ENCODE measurements at regions not wholly inside any gene's neighbourhood (a gene's known extent, or its start where the extent isn't known, plus 50 kb on each side); places are given as distances from the start of the nearest gene placed in this dataset.

- H3K4me3 ChIP-seq (ENCODE audit: low read length), result no peak overlapping the region
- no peak overlapping the region for H3K4me2 ChIP-seq (ENCODE audit: low read length)
- no peak overlapping the region for H3K9ac ChIP-seq (ENCODE audit: low read depth, low read length)
- no peaks in the 10 kb centered on the region for H3K27me3 ChIP-seq (ENCODE audit: control insufficient read depth, insufficient read depth, low read length)
- H3K4me1 ChIP-seq (ENCODE audit: control insufficient read depth, insufficient read depth, low read length), result no peaks in the 10 kb centered on the region
- H3K9me3 ChIP-seq (replicated peaks; ENCODE audit: low read length), result no peaks in the 10 kb centered on the region
- no peaks in the 10 kb centered on the region for H3K36me3 ChIP-seq (ENCODE audit: insufficient read depth, low read length)
Measured at GRCh38 chr11:23749762-23750430, 747.0 kb upstream of the LUZP2 start.

- no peak overlapping the region for H3K4me3 ChIP-seq (ENCODE audit: low read length)
- no peak overlapping the region for H3K4me2 ChIP-seq (ENCODE audit: low read length)
- H3K27me3 ChIP-seq (ENCODE audit: control insufficient read depth, insufficient read depth, low read length), result no peaks in the 10 kb centered on the region
- H3K36me3 ChIP-seq (ENCODE audit: insufficient read depth, low read length), result no peaks in the 10 kb centered on the region
- no peaks in the 10 kb centered on the region for H3K4me1 ChIP-seq (ENCODE audit: control insufficient read depth, insufficient read depth, low read length)
- no peak overlapping the region for H3K9ac ChIP-seq (ENCODE audit: low read depth, low read length)
- H3K9me3 ChIP-seq (replicated peaks; ENCODE audit: low read length), result no peaks in the 10 kb centered on the region
Measured at GRCh38 chr11:23751280-23751679, 745.6 kb upstream of the LUZP2 start.

DNA sequence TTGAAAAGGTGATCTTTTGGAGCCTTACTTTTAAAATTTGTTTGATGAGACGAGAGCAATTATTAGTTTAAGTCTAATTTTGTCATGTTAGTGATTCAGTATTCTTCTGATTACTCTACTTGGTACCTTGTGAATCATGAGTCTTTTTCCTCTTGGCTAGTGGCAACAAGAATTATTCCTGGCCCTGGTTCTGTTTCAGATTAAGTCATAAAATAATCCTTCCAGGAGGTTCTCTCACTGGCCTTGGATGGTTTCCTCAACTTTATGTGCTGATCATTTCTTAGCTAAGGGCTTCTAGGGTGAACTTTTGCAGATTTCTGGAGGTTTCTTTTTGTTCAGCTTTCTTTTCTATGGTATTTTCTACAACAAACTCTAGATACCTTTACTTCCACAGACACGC, 741.8 kb upstream of the LUZP2 start:
- H3K9ac ChIP-seq (ENCODE audit: low read depth, low read length), result no peak overlapping the region
- H3K4me2 ChIP-seq (ENCODE audit: low read length), result no peak overlapping the region
- H3K27me3 ChIP-seq (ENCODE audit: control insufficient read depth, insufficient read depth, low read length), result no peaks in the 10 kb centered on the region
- no peaks in the 10 kb centered on the region for H3K36me3 ChIP-seq (ENCODE audit: insufficient read depth, low read length)
- H3K9me3 ChIP-seq (replicated peaks; ENCODE audit: low read length), result no peaks in the 10 kb centered on the region
- H3K4me3 ChIP-seq (ENCODE audit: low read length), result no peak overlapping the region
- no peaks in the 10 kb centered on the region for H3K4me1 ChIP-seq (ENCODE audit: control insufficient read depth, insufficient read depth, low read length)

DNA sequence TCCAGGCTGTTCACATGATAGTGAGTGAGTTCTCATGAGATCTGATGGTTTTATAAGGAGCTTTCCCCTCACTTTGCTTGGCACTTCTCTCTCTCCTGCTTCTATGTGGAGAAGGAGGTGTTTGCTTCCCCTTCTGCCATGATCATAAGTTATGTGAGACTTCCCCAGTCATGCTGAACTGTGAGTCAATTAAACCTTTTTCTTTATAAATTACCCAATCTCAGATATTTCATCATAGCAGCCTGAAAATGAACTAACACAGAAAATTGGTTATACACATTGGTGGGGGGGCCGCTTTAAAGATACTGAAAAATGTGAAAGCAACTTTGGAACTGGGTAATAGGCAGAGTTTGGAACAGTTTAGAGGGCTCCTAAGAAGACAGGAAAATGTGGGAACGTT, 741.1 kb upstream of the LUZP2 start:
- no peaks in the 10 kb centered on the region for H3K27me3 ChIP-seq (ENCODE audit: control insufficient read depth, insufficient read depth, low read length)
- no peaks in the 10 kb centered on the region for H3K9me3 ChIP-seq (replicated peaks; ENCODE audit: low read length)
- no peak overlapping the region for H3K4me3 ChIP-seq (ENCODE audit: low read length)
- H3K4me2 ChIP-seq (ENCODE audit: low read length), result no peak overlapping the region
- H3K36me3 ChIP-seq (ENCODE audit: insufficient read depth, low read length), result no peaks in the 10 kb centered on the region
- no peak overlapping the region for H3K9ac ChIP-seq (ENCODE audit: low read depth, low read length)
- H3K4me1 ChIP-seq (ENCODE audit: control insufficient read depth, insufficient read depth, low read length), result no peaks in the 10 kb centered on the region

- Histone ChIP-seq H3K4me2 (ENCODE audit: low read length) (no peak overlapping the region), H3K9ac (ENCODE audit: low read depth, low read length) (no peak overlapping the region), H3K9me3 (replicated peaks; ENCODE audit: low read length) (no peaks in the 10 kb centered on the region), H3K4me1 (ENCODE audit: control insufficient read depth, insufficient read depth, low read length) (no peaks in the 10 kb centered on the region), H3K27me3 (ENCODE audit: control insufficient read depth, insufficient read depth, low read length) (no peaks in the 10 kb centered on the region), H3K4me3 (ENCODE audit: low read length) (no peak overlapping the region), H3K36me3 (ENCODE audit: insufficient read depth, low read length) (no peaks in the 10 kb centered on the region)
Measured at GRCh38 chr11:23759489-23759888, 737.4 kb upstream of the LUZP2 start.

DNA sequence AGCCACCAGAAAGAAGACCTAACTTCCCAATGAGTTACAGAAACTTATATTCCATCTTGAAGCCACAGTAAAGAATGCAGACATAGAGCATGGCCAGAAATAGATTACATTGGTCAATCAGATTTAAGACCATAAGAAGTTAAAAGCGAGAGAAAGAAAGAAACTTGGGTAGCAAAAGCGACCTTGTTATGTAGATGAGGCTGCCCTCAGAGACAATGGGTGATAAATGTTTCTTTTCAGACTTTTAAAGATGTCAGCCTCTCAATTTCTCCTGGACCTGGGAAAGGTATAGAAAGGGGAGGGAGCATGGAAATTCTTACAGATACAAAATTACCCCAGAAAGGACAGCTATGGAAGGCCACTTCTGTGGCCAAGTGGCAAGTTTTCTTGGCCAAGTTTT, 732.6 kb upstream of the LUZP2 start:
- Histone ChIP-seq H3K27me3 (ENCODE audit: control insufficient read depth, insufficient read depth, low read length) (no peaks in the 10 kb centered on the region), H3K9ac (ENCODE audit: low read depth, low read length) (no peak overlapping the region), H3K4me1 (ENCODE audit: control insufficient read depth, insufficient read depth, low read length) (no peaks in the 10 kb centered on the region), H3K4me3 (ENCODE audit: low read length) (no peak overlapping the region), H3K36me3 (ENCODE audit: insufficient read depth, low read length) (no peaks in the 10 kb centered on the region), H3K4me2 (ENCODE audit: low read length) (no peak overlapping the region), H3K9me3 (replicated peaks; ENCODE audit: low read length) (peaks cover 4% of the 10 kb centered on the region)

DNA sequence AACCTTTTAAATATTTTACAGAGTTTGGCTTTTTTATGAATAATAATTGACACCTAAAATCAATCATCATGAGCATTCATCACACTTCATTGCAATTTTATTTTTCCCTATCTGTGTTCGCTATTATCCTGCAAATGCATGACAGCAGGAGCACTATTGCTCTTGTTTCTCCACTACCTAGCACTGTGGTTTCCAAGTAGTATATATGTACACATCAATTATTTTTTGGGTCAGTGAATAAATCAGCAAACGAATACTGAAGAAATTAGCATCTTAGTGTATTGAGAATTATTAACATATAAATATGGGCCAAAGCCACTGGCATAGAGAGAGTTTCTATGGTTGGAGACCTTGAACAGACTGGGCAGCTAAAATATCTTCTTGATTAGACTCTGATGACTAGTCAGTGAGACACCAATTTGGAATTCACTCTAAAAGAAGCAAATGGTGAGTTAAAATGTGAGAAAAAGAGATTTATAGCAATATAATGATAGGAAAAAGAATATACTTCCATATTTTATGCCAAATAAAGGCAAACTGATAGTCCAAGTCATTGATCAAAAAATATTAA, 731.1 kb upstream of the LUZP2 start:
- Histone ChIP-seq H3K4me1 (ENCODE audit: control insufficient read depth, insufficient read depth, low read length) (no peaks in the 10 kb centered on the region), H3K27me3 (ENCODE audit: control insufficient read depth, insufficient read depth, low read length) (no peaks in the 10 kb centered on the region), H3K4me2 (ENCODE audit: low read length) (no peak overlapping the region), H3K4me3 (ENCODE audit: low read length) (no peak overlapping the region), H3K9ac (ENCODE audit: low read depth, low read length) (no peak overlapping the region), H3K9me3 (replicated peaks; ENCODE audit: low read length) (peaks cover 4% of the 10 kb centered on the region), H3K36me3 (ENCODE audit: insufficient read depth, low read length) (no peaks in the 10 kb centered on the region)

- H3K27me3 ChIP-seq (ENCODE audit: control insufficient read depth, insufficient read depth, low read length), result no peaks in the 10 kb centered on the region
- no peak overlapping the region for H3K9ac ChIP-seq (ENCODE audit: low read depth, low read length)
- H3K9me3 ChIP-seq (replicated peaks; ENCODE audit: low read length), result peaks cover 4% of the 10 kb centered on the region
- H3K4me3 ChIP-seq (ENCODE audit: low read length), result no peak overlapping the region
- no peaks in the 10 kb centered on the region for H3K36me3 ChIP-seq (ENCODE audit: insufficient read depth, low read length)
- no peak overlapping the region for H3K4me2 ChIP-seq (ENCODE audit: low read length)
- H3K4me1 ChIP-seq (ENCODE audit: control insufficient read depth, insufficient read depth, low read length), result no peaks in the 10 kb centered on the region
Measured at GRCh38 chr11:23767576-23767975, 729.3 kb upstream of the LUZP2 start.

DNA sequence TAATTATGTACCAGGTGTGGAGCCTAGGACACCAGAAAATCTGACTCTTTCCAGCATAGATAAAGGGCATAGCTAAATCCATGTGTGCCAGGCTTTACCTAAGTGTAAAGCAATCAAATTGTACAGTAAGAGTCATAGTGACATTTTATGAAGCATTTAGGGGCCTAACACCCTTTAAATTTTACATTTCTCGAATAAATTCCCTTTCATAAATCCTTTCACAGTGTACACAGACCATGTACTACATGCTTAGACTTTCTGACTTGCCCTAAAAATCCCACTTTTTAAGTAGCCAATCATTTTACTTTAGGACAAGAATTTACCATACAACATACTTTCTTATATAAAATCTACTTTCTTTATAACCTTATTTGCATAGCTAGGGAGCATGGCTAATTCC, 727.6 kb upstream of the LUZP2 start:
- Histone ChIP-seq H3K9me3 (replicated peaks; ENCODE audit: low read length) (peaks cover 4% of the 10 kb centered on the region), H3K4me1 (ENCODE audit: control insufficient read depth, insufficient read depth, low read length) (no peaks in the 10 kb centered on the region), H3K4me3 (ENCODE audit: low read length) (no peak overlapping the region), H3K27me3 (ENCODE audit: control insufficient read depth, insufficient read depth, low read length) (no peaks in the 10 kb centered on the region), H3K36me3 (ENCODE audit: insufficient read depth, low read length) (no peaks in the 10 kb centered on the region), H3K9ac (ENCODE audit: low read depth, low read length) (no peak overlapping the region), H3K4me2 (ENCODE audit: low read length) (no peak overlapping the region)

DNA sequence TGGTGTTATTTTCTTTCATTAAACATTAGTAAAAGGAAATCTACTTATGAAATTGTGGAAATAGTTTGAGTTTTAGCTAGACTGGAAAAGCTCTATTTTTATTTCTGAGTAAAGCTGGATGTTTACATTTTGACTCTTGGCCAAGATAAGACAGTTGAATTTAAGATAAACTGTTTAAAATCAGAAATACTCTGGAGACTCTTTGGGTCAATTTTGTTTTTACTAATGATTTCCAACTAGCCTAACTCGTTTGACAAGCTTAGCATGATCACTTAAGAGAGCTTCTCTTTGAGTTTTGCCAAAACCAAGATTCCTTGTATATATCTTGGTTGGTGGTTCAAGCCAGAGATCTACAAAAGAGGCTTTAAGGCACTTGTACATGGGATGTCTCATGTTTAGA, 724.8 kb upstream of the LUZP2 start:
- Histone ChIP-seq H3K9ac (ENCODE audit: low read depth, low read length) (no peak overlapping the region), H3K4me1 (ENCODE audit: control insufficient read depth, insufficient read depth, low read length) (no peaks in the 10 kb centered on the region), H3K4me3 (ENCODE audit: low read length) (no peak overlapping the region), H3K36me3 (ENCODE audit: insufficient read depth, low read length) (no peaks in the 10 kb centered on the region), H3K9me3 (replicated peaks; ENCODE audit: low read length) (peaks cover 4% of the 10 kb centered on the region), H3K27me3 (ENCODE audit: control insufficient read depth, insufficient read depth, low read length) (no peaks in the 10 kb centered on the region), H3K4me2 (ENCODE audit: low read length) (no peak overlapping the region)

GRCh38 chr11:23778971-23779370, 717.9 kb upstream of the LUZP2 start:
- Histone ChIP-seq H3K9ac (ENCODE audit: low read depth, low read length) (no peak overlapping the region), H3K4me1 (ENCODE audit: control insufficient read depth, insufficient read depth, low read length) (no peaks in the 10 kb centered on the region), H3K9me3 (replicated peaks; ENCODE audit: low read length) (no peaks in the 10 kb centered on the region), H3K4me2 (ENCODE audit: low read length) (no peak overlapping the region), H3K27me3 (ENCODE audit: control insufficient read depth, insufficient read depth, low read length) (no peaks in the 10 kb centered on the region), H3K4me3 (ENCODE audit: low read length) (no peak overlapping the region), H3K36me3 (ENCODE audit: insufficient read depth, low read length) (no peaks in the 10 kb centered on the region)

GRCh38 chr11:23780231-23780630, 716.6 kb upstream of the LUZP2 start:
- no peaks in the 10 kb centered on the region for H3K36me3 ChIP-seq (ENCODE audit: insufficient read depth, low read length)
- H3K4me1 ChIP-seq (ENCODE audit: control insufficient read depth, insufficient read depth, low read length), result no peaks in the 10 kb centered on the region
- H3K4me2 ChIP-seq (ENCODE audit: low read length), result no peak overlapping the region
- H3K9ac ChIP-seq (ENCODE audit: low read depth, low read length), result no peak overlapping the region
- H3K4me3 ChIP-seq (ENCODE audit: low read length), result no peak overlapping the region
- no peaks in the 10 kb centered on the region for H3K9me3 ChIP-seq (replicated peaks; ENCODE audit: low read length)
- no peaks in the 10 kb centered on the region for H3K27me3 ChIP-seq (ENCODE audit: control insufficient read depth, insufficient read depth, low read length)

Data from skeletal muscle satellite cell (primary cell).